ENCODE measurements at regions not wholly inside any gene's neighbourhood (a gene's known extent, or its start where the extent isn't known, plus 50 kb on each side); places are given as distances from the start of the nearest gene placed in this dataset.

DNA sequence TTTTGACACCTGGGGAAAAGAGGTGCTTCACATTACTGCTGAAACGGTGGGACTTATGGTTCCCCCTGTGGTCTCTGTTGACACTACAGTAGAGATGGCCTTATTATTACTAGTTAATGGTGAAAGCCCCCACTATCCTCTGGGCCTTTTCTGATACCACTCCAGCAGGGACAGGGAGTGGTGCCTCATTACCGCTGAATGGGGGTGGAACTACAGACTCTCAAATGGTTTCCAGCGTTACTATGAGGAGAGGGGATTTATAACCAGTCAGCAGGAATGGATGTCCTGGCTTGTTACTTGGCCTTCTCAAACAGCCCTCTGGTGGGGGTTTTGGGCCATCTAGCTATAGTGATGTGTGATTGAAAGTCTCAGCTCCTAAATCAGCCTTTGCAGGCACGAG lies 96.7 kb upstream of the DIAPH3 start:
- no peak for DNase-seq (ENCODE audit: low read depth, low spot score)
- peaks cover 8% of the 10 kb centered on the region for H3K9me3 Mint-ChIP-seq
- no peak overlapping the region for H3K27ac Mint-ChIP-seq (ENCODE audit: unreplicated experiment)
- H3K4me1 Mint-ChIP-seq, result peaks cover 5% of the 10 kb centered on the region
- H3K27me3 Mint-ChIP-seq (ENCODE audit: low read depth), result peaks cover 3% of the 10 kb centered on the region
- TF ChIP-seq, protein P1, sequence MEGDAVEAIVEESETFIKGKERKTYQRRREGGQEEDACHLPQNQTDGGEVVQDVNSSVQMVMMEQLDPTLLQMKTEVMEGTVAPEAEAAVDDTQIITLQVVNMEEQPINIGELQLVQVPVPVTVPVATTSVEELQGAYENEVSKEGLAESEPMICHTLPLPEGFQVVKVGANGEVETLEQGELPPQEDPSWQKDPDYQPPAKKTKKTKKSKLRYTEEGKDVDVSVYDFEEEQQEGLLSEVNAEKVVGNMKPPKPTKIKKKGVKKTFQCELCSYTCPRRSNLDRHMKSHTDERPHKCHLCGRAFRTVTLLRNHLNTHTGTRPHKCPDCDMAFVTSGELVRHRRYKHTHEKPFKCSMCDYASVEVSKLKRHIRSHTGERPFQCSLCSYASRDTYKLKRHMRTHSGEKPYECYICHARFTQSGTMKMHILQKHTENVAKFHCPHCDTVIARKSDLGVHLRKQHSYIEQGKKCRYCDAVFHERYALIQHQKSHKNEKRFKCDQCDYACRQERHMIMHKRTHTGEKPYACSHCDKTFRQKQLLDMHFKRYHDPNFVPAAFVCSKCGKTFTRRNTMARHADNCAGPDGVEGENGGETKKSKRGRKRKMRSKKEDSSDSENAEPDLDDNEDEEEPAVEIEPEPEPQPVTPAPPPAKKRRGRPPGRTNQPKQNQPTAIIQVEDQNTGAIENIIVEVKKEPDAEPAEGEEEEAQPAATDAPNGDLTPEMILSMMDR (conservative IDR thresholded peaks at IDR 0.05), result peak; percentile 33
- no peak overlapping the region for H3K4me3 Mint-ChIP-seq
- H3K36me3 Mint-ChIP-seq (ENCODE audit: low read depth), result peaks cover 6% of the 10 kb centered on the region

DNA sequence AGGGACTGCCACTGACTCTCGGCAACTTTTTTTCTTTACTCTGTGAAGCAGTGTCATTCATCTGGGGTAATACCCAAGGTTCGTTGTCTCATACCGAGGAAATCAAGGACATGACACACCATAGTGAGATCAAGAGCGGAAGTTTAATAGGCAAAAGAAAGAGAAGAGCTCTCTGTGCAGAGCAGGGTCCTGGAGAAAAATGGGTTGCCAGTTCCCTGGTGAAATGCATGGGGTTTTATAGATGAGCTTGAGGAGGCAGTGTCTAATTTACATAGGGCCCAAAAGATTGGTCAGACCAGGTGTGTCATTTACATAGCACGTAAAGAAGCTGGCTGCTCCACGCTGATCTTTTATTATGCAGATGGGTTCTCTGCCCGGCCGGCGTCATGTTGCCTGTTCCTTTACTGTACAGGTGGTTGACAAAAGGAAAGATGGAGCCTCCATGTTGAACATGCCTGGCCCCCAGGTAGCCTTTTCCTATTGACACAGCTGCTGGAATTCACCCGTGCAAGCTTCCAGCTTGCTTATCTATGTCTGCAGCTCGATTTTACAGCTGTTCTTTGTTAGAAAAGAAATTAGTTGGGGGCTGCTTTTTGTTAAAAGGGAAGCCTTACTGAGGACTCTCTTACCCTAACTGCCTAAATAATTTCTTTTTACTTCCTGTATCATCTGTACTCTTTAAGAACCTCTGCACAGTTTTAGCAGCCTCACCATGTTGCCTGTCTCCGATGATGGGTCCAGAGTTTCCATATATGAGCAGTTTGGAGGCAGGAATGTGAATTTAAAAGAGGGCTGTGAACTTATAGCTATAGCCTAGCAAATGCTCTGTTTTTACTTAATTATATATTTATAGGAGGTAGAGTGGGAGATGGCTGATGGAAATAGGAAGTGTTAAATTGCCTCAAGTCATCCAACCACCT lies 98.0 kb upstream of the DIAPH3 start:
- peaks cover 3% of the 10 kb centered on the region for H3K27me3 Mint-ChIP-seq (ENCODE audit: low read depth)
- TF ChIP-seq, protein P1 (conservative IDR thresholded peaks at IDR 0.05), result no peak
- peaks cover 4% of the 10 kb centered on the region for H3K9me3 Mint-ChIP-seq
- no peak for DNase-seq (ENCODE audit: low read depth, low spot score)
- peaks cover 3% of the 10 kb centered on the region for H3K36me3 Mint-ChIP-seq (ENCODE audit: low read depth)
- H3K4me1 Mint-ChIP-seq, result peaks cover 5% of the 10 kb centered on the region
- H3K4me3 Mint-ChIP-seq, result no peak overlapping the region
- H3K27ac Mint-ChIP-seq (ENCODE audit: unreplicated experiment), result no peak overlapping the region

DNA sequence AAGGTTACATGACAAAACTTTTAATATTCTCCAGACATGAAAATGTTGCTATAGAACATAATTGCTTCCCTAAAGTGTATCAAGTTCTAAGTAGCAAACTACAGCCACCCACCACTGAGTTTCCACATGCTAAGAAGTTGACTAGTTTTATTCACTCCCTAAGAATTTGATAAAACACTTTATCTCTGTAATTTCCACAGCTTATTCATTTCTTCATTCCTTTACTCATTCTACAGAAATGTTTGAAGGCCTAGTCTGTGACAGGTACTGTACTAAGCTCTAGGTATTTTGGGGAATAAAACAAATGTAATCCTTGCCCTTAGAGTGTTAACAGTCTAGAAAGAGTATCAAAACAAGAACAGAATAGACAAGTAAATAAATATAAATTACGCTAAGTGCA lies 101.8 kb upstream of the DIAPH3 start:
- H3K27ac Mint-ChIP-seq (ENCODE audit: unreplicated experiment), result no peak overlapping the region
- peaks cover 5% of the 10 kb centered on the region for H3K4me1 Mint-ChIP-seq
- TF ChIP-seq, protein P1 (conservative IDR thresholded peaks at IDR 0.05), result no peak
- H3K36me3 Mint-ChIP-seq (ENCODE audit: low read depth), result no peaks in the 10 kb centered on the region
- H3K9me3 Mint-ChIP-seq, result no peaks in the 10 kb centered on the region
- no peak overlapping the region for H3K4me3 Mint-ChIP-seq
- H3K27me3 Mint-ChIP-seq (ENCODE audit: low read depth), result peaks cover 3% of the 10 kb centered on the region
- no peak for DNase-seq (ENCODE audit: low read depth, low spot score)

DNA sequence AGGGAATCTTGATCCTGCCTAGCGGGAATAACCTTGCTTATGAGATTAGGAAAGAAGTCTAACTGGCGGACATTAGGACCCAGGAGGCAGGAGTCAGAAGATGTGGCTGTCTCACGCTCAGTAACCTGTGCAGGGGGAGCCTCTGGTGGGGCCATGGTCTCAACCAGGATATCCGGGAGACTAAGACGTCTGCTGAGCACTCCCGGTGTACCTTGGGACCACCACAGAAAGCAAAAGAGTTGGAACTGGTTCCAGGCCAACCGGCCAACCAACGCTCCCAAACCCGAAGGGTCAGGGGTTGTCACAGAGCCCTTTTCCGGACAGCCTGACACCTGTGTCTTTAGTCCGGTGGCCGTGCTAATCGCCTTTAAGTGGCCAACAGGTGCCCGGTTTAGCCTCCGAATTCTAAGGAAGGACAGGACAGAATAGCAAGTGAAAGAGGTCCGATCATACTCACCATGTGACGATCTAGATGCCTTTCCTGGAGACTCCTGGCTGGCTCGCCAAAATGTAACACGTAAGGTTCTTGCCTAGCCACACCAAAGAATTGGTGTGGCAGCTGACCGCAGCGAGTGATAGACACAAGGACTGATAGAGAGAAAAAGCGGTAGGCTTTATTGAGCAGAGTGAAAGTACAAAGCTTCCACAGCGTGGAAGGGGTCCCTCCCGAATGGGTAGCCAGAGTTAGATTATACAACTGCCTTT lies 103.9 kb upstream of the DIAPH3 start:
- H3K36me3 Mint-ChIP-seq (ENCODE audit: low read depth), result no peaks in the 10 kb centered on the region
- no peak overlapping the region for H3K27ac Mint-ChIP-seq (ENCODE audit: unreplicated experiment)
- peaks cover 4% of the 10 kb centered on the region for H3K27me3 Mint-ChIP-seq (ENCODE audit: low read depth)
- no peaks in the 10 kb centered on the region for H3K9me3 Mint-ChIP-seq
- no peak overlapping the region for H3K4me3 Mint-ChIP-seq
- DNase-seq (ENCODE audit: low read depth, low spot score), result no peak
- TF ChIP-seq, protein P1 (conservative IDR thresholded peaks at IDR 0.05), result no peak
- H3K4me1 Mint-ChIP-seq, result no peaks in the 10 kb centered on the region

DNA sequence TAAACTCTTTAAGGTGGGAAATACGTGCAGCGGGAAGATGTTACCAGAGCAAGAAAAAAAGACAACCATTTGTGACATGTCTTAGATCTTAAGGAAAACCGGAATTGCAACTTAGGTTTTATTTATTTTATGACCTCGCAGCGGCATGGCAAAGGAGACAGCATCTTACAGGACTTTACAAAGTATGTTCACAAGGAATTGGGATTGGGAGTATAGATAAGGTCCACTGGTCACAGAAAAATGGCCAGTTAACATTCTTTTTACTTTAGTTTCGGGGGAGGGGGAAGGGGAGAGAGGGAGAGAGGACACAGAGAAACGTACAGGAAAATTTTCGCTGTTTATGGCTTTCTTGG lies 104.5 kb upstream of the DIAPH3 start:
- Mint-ChIP-seq H3K27me3 (ENCODE audit: low read depth) (peaks cover 4% of the 10 kb centered on the region), H3K4me1 (no peaks in the 10 kb centered on the region), H3K4me3 (no peak overlapping the region), H3K36me3 (ENCODE audit: low read depth) (no peaks in the 10 kb centered on the region), H3K9me3 (no peaks in the 10 kb centered on the region), H3K27ac (ENCODE audit: unreplicated experiment) (no peak overlapping the region)
- TF ChIP-seq, protein P1 (conservative IDR thresholded peaks at IDR 0.05), result no peak
- no peak for DNase-seq (ENCODE audit: low read depth, low spot score)

All from neural crest cell (in vitro differentiated cells).